ENCODE measurements at regions not wholly inside any gene's neighbourhood (a gene's known extent, or its start where the extent isn't known, plus 50 kb on each side); places are given as distances from the start of the nearest gene placed in this dataset.

DNA sequence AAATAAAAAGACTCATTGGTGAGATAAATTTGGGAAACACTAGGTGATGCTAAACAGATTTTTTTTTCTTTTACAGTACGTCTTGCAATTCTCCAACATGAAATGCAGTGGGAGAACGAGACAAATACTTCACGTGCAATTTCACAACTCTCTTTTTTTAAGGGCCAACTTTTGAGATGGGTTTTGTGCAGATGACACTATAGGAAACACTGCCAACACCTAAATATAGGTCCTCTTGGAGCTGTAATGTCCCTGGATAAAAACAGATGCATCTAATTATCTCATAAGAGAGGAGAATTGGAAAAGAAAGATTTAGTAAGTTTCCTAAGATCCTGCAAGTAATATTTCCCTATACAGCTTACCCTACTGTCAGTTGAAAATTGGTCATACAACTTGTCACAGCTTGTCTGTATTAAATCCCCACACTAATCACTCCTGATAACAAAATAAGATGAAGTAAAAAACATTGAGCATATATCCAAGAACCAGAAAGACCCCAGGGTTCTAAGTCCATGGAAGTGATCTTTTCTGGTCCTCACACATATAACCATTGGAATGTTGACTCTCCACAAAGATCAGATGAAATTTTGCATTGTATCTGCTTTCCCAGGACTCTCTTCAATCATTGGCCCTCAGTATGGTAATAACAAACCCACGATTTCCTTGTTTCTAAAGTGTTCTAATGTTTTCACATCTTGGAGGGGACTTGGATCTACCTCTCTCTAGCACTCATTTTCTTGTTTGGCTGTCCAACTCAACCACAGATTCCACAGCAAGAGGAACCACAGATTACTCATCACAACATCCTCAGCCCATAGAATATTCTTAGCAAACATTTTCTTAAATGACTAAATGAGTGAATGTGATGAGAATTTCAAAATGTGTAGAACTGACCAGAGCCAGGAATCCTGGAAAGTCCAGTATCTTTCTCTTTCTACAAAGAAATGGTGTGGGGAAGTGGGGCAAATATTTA is 769.4 kb upstream of the USP15 start:
- DNase-seq (ENCODE audit: low spot score), result no peak

DNA sequence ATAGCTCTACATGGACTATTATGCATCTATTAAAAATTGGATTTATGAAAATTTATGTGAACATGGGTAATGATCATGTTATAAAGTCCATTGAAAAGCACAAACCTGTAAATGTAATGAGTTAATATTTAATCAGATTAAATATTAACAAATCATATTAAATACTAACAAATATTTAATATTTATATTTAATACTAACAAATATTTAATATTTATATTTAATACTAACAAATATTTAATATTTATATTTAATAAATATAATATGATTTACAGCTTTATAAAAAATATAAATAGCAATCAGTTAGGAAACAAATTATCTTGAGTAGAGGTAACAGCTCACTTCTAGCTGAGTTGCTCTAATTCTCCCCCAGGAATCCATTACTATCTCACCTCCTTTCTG is 758.0 kb upstream of the USP15 start:
- DNase-seq (ENCODE audit: low spot score), result no peak

DNA sequence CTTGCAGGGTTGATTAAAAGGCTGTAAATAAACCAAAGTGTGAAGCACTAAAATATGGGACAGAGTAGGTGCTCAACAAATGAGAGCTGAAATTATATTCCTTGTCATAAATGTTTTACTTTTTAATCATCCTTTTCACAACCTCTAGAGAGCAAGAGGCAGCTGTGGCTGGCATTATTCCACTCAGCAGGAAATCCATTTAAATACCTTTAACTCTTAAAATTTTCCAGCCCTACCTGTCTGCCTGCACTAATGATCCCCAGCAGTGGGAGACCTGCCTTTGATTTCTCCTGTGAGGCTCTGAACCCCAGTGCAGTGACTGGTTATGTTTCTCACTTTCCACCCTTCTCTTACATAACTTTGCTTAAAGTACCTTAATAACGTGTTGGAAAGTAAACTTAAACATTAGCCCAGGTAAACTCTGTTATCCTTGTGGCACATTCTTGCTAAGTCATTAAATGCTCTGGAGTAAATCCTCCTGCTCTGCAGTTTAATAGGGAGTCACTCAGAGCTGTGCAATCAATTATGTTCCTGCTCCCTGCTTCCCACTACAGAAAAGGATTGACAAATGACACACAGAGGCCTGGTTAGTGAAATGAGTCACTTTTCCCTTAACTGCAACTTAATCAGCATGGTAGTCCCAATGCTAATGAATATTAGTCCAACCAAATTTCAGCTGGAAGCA is 755.7 kb upstream of the USP15 start:
- DNase-seq (ENCODE audit: low spot score), result no peak

DNA sequence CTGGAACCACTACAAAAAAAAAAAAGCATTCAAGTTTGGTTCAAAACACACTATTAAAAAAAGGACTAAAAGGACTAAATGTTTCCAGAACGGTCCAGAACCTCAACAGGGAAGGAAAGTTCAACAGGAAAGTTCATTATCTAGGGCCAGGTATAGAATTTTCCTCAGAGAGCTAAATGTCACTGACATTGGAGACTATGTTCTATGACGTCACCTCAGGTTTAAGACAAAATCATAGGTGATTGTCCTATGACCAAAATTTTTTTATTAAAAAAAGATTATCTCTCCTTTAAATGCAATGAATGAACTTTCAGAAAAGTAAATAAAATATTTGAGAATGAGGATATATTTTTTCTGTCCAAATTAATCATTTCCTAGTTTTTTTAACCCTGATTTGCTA is 746.7 kb upstream of the USP15 start:
- DNase-seq (ENCODE audit: low spot score), result no peak

DNA sequence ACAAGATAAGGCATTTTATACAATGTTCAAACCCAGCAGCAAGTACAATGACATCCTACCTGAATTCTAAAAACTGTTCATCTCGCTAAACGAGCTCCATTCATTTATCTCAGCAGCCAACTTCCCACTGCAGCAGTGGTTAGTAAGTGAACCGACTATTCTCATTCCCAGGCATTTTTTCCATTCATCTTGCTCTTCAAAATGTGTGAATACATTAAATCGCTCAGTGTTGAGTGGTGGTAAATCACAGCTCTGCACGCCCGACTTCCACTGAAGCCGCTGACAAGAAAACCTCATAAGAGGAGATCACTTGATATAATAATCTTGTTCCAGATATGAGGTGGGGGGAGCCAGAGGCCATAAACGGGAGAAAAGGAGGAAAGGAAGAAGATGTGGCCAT is 746.2 kb upstream of the USP15 start:
- no peak for DNase-seq (ENCODE audit: low spot score)

DNA sequence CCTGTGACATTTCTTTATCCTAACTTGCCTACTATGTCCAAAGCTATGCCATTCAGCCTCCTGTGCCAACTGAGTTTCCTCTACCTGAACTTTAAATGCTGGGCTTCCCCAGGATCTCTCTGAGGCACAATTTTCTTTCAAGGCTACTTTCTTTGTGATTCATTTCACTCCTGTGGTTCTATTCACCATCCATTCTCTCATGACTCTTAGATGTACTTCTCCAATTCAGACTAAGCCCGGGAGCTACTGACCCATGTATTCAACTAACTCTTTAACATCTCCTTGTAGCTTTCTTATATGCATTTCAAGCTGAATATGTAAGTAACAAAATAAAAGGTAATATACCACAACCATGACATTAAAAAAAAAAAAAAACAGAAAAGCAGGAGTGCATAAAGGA is 738.9 kb upstream of the USP15 start:
- no peak for DNase-seq (ENCODE audit: low spot score)

DNA sequence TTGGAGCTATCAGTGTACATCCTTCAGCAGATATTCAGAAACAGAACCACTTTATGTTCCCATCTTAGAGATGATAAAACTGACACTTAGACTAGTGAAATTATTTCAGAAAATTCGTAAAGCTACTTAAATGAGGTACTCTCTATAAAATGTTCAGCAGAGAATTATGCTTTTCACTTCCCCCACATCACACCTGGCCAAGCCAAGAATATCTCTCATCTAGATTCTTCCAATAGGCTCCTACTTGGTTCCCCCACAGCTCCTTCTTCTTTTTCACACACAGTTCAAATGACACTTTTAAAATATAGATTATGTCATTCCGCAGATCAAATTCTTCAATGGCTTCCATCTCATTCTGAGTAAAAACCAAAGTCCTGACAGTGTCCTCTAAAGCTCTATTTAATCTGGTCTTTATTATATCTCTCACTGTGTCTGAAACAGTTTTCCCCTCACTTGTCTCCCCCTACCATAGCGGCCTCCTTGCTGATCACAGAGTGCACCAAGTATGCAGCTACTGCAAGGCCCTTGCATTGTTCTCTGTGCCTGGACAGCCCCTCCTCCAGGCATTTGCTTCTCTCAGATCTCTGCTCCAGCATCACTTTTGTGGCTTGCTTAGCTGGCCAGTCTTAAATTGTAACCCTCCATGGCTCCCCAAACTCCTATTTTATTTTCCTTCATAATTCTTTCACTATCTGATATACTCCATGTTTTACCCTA is 736.8 kb upstream of the USP15 start:
- no peak for DNase-seq (ENCODE audit: low spot score)

DNA sequence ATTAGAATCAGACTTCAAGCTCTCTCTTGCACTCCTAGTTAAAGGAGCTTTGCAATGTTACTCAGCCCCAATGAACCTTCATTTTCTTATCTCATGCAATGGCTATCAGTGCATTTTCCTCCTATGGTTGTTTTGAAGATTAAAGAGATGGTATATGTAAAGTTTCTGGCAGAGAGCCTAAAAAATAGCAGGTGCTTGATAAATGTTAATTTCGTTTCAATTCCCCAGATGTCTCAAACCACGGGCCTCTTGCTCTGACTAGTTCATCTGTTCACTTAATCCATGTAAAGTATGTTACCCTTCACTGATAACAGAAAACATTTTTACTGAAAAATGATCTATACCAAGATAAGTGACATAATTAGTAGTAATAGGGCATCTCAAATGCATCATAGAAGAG is 735.4 kb upstream of the USP15 start:
- DNase-seq (ENCODE audit: low spot score), result no peak

DNA sequence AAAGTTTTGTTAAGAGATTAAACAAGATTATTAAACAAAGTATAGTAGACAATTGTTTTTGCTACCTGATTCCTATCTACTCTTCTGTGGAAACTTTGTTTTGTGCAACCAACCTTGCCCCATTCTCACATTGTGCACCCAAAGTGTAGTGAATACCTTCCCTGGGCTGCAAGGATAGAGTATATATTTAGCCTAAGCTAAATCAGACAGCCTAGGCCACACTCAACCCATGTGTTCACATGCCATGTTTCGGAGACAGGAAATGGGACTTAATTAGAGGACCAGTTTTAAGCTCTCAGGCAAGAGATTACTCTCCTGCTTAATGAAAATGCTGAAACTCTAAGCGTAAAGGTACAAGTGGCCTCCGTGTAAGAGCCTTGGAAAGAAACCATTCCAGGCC is 734.9 kb upstream of the USP15 start:
- DNase-seq (ENCODE audit: low spot score), result no peak

DNA sequence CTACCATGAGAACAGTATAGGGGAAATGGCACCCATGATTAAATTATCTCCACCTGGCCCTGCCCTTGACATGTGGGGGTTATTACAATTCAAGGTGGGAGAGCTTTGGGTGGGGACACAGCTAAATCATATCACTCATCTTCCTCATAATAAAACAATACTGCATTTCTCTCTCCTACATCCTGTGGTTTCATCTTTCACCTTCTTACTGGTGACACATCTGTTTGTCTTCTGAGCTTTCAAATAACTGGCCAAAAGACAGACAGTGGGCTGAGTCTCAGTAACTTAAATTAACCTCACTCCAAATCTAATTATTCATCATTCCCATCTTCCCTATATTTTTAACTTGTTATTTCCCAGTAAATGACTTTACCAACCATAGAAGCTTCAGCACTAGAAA is 729.7 kb upstream of the USP15 start:
- no peak for DNase-seq (ENCODE audit: low spot score)

DNA sequence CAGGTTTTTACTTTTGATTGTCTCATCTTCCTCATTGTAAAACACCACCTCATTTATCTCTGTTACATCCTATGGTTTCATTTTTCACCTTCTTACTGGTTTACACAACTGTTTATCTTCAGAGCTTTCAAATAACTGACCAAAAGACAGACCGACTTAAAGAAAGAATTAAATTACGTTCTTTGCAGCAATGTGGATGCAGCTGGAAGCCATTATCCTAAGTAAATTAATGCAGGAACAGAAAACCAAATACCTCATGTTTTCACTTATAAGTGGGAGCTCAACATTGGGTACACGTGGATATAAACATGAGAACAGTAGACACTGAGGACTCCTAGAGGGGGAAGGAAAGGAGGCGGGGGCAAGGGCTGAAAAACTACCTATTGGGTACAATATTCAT is 729.0 kb upstream of the USP15 start:
- no peak for DNase-seq (ENCODE audit: low spot score)

DNA sequence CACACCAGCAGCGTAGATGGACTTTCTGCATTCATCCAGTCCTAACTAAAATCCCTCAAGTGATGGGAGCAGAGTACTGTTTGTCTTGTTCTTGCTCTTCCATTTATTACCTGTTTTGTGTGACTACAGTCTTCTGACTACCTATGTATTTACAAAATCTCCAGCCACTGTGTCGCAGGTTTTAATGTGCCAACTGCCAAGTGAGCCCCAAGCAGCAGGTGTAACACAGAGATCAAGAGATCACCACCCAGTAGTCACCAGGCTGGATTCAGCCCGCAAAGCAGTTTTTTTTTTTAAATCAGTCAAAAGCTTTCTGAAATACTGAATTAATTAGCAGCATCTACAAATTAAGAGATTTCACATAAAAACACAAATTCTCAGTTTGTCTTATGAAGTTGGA is 724.1 kb upstream of the USP15 start:
- no peak for DNase-seq (ENCODE audit: low spot score)

DNA sequence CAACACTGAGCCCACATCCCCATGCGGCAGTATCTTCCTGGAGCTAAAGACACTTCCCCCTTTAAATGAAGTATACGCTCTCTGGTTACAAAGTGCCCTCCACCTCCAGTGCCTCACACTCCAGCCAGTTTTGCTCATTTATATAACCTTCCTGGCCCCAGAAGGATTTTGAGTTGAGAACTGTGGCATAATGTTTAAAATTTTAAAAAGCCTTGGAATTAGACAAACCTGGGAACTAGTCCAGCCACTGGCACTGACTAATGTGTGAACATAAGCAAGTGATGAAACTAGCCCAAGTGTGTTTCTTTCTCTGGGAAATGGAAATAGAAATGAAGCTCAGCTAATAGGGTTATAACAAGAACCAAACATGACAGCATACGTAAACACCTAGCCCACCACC is 723.7 kb upstream of the USP15 start:
- DNase-seq (ENCODE audit: low spot score), result no peak

DNA sequence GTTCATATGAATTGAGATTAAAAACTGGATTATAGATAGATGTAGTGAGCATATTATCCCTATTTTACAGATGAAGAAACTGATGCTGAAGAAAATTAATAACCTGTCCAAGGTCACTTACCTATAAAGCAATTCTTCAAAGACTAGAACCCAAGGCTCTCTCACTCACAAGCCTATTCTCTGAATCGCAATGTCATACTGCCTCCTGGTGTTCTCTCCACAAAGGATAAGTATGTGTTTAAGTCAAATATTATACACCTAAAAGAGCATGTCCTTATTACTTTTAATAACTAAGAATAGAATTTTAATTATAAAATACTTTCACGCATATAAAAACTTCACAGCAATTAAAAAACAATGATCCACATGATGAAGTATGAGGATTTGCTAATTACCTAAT is 721.3 kb upstream of the USP15 start:
- DNase-seq (ENCODE audit: low spot score), result no peak

DNA sequence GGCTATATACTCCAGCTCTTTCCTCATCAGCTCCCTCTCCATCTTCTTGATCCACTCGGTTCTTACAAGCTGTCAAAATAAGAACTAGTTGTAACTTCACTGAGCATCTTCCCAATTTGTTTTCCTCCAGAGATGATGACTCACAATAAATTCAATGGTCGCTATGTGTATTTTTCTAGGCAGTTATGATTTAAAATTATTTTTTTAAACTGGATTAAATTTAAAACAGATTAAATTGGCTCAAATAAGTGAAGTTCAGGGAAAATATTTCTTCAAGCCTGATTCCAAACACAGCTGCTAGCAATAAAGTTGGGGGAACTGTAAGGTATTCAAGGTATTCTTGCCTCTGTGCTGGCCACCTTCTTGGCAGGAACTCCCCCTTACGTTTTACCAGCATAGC is 717.7 kb upstream of the USP15 start:
- DNase-seq (ENCODE audit: low spot score), result no peak

DNA sequence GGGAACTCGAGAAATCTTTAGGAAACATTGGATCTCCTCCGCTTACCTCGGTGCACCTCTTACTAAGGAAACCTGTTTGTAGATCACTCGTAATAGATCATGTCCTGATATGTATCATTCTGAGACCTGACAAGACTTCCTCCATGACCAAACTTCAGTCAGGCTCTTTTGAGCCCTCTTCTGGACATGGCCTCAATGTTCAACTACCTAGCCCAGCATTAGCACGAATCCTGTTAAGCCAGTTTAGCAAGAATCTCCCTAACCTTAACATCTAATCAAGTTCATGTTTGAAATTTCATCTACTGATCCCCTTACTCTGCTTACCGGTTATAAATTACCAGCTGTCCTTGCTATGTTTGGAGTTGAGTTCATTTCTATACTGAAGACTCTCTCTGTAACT is 713.9 kb upstream of the USP15 start:
- no peak for DNase-seq (ENCODE audit: low spot score)

DNA sequence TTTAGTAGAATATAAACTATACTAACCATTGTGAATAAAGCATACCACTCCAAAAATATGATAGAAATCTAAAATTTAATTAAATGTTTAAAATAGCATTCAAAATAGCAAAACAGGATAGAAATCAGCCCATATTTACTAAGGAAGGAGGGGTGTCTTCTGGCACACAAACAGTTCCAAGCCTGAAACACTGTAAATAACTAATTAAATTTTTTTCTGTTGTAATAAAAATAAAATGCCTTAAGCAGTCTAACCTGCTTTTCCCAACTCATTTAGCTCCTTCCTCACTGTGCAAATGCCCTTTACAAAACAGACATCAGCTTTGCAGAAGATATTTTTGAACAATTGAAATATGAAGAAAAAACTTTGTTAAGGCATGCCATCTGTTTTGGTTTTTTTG is 707.1 kb upstream of the USP15 start:
- no peak for DNase-seq (ENCODE audit: low spot score)

DNA sequence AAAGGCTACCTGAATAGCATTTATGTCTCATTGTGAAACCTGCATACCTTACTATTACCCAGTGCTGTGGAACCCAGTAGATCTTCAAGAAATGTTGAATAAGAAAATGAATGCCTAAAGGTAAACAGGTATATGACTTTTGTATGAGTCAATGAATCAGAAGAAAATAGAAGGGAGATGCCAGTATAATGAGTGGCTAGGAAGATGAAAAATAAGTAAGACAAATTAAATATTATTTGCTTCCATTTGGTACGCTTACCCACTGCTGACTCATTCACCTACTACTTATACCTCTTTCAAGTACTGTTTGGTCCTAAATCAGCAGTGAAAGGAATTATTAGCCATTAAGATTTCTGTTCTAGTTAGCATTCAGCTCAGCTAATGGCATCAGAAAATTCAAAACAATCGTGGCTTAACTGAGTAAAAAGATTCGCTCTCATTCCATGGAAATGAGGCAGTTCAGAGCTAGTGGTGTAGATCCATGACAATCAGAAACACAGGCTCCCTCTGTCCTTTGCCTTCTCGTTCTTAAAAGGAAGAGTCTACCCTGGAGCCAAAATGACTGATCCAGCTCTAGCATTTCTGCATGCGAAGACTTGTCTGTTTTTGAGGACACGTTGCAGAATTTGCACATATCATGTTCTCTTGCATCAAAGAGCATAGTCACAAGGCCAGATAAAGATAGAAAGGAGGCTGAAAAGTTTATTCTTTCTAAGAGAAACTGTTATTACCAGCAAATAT is 705.8 kb upstream of the USP15 start:
- no peak for DNase-seq (ENCODE audit: low spot score)

DNA sequence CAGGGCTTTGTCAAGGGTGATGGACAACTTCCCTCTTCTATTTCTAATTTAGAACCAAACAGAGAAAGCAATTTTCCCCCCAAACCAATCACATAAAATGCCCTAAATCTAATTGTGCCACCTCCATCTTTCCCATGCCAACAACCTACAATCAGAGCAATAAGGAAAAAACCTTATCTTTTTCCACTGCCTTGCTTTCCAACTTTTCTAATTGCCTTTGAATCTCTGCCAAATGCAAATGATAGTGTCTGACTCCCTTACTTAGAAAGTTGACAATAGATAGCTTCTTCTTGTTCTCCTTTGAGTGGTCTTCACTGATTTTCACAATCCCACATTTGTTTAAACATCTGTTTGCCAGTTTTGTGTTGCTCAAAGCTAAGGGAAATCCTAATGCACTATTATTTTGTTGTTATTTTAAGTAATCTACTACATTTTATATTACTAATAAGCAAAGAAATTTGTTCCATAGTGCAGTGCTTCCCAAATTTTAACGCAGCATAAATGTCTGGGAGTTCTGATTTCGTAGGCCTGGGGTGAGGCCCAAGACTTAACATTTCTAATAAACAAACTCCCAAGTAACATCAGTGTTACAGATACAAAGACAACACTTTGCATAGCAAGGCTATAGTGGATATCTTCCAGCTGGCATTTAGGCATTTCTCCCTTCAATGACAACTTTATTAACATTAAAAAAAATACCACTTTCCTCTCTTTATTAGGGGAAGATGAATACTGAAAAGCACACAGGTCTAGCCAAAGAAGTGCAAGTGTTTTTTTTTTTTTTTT is 696.3 kb upstream of the USP15 start:
- no peak for DNase-seq (ENCODE audit: low spot score)

DNA sequence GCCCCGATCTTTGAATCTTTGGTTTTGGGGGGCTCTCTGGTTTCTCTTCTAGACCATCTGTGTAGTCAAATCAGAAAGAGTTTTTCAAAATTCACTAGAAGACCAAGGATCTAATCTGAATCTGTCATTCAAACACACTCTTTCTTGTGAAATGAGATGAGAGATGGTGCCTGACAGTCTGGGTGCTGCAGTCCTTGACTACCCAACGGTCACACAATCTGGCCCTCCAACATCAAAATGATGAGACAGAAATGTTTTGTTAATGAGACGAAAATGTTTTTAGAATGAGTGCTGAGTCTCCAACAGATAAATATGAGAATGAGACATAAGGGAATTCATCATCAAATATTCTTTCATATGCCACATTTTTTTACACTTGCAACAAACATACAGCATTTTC is 695.7 kb upstream of the USP15 start:
- DNase-seq (ENCODE audit: low spot score), result no peak

DNA sequence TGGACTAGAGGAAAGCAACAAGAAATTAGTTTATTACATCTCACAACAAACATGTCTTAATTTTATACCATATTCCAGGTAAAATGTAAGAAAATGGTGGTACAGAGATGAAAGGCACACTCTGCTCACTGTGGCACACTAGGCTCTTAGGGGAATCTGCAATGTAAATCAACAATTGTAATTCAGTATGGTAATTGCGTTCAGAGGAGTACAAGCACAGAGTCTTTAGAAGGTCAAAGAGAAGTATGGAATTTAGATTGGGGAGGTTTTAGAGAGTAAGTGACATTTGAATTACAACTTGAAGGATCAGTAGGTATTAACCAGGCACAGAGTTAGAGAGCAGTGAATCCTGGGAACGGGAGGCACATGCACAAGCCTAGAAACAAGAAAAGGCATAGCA is 694.0 kb upstream of the USP15 start:
- DNase-seq (ENCODE audit: low spot score), result no peak
